ENCODE measurements at regions not wholly inside any gene's neighbourhood (a gene's known extent, or its start where the extent isn't known, plus 50 kb on each side); places are given as distances from the start of the nearest gene placed in this dataset.

- Mint-ChIP-seq H3K9me3 (ENCODE audit: low read depth, unreplicated experiment) (no peaks in the 10 kb centered on the region), H3K27me3 (ENCODE audit: unreplicated experiment) (no peaks in the 10 kb centered on the region), H3K4me1 (ENCODE audit: low read depth, unreplicated experiment) (peaks cover 8% of the 10 kb centered on the region), H3K4me3 (ENCODE audit: low read depth, unreplicated experiment) (no peak overlapping the region), H3K27ac (ENCODE audit: unreplicated experiment) (no peak overlapping the region), H3K36me3 (ENCODE audit: insufficient read depth, unreplicated experiment) (no peaks in the 10 kb centered on the region)
- no peak for DNase-seq
- intact Hi-C loops (cut with micrococcal nuclease; ENCODE audit: unreplicated experiment), result no loop called here
- BruUV-seq (replicated peaks), result no TSS peak
- TF ChIP-seq CTCF (IDR thresholded peaks at IDR 0.05; ENCODE audit: unreplicated experiment), result no peak
- CTCF ChIA-PET, result no interaction called here
These were observed 71.6 kb upstream of the KRAS start for GRCh38 chr12:25322351-25322750.

GRCh38 chr12:25321772-25322171, 71.0 kb upstream of the KRAS start:
- no peaks in the 10 kb centered on the region for H3K36me3 Mint-ChIP-seq (ENCODE audit: insufficient read depth, unreplicated experiment)
- no peaks in the 10 kb centered on the region for H3K9me3 Mint-ChIP-seq (ENCODE audit: low read depth, unreplicated experiment)
- H3K4me3 Mint-ChIP-seq (ENCODE audit: low read depth, unreplicated experiment), result no peak overlapping the region
- no peak overlapping the region for H3K27ac Mint-ChIP-seq (ENCODE audit: unreplicated experiment)
- peaks cover 8% of the 10 kb centered on the region for H3K4me1 Mint-ChIP-seq (ENCODE audit: low read depth, unreplicated experiment)
- DNase-seq, result no peak
- BruUV-seq (replicated peaks), result no TSS peak
- CTCF ChIA-PET, result no interaction called here
- intact Hi-C loops (cut with micrococcal nuclease; ENCODE audit: unreplicated experiment), result no loop called here
- TF ChIP-seq CTCF (IDR thresholded peaks at IDR 0.05; ENCODE audit: unreplicated experiment), result no peak
- no peaks in the 10 kb centered on the region for H3K27me3 Mint-ChIP-seq (ENCODE audit: unreplicated experiment)

DNA sequence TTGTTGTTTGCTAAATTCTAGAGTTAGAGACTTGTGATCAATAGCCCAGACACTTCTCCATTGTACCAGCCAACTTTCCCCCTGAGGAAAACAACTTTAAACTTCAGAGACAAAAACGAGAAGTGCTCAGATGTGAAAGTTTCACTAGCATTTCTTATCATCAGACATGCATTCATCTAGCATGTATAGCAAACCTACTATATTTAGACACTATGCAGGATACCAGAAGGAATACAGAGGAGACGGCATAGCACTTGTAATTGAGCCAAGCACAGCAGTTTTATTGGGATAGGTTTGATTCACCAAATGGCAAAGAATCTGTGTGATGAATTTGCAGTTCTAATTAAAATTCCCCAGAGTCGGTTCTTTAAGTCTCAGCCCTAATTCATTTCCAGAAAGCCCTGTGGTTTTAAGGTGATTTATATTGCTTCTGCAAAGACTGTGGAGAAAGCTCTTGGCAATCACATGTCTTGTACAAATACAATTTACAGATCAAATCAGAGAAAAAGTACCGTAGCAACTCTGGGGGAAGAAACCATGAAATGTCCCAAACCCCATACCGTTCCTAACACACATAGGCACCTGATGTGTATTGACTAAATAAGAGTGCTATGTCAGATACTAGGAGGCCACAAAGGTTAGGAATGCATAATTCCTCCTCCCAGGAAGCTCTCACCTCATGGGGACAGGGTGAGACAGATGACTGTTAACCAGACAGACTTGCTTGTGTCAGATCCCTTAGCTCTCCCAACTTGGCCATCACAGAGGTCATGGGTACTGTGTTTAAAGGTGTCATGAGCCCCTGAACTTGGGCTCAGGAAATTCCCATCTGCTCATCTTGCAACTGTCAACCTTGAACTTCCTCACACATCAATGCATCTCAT, 69.6 kb upstream of the KRAS start:
- H3K27me3 Mint-ChIP-seq (ENCODE audit: unreplicated experiment), result no peaks in the 10 kb centered on the region
- peaks cover 8% of the 10 kb centered on the region for H3K4me1 Mint-ChIP-seq (ENCODE audit: low read depth, unreplicated experiment)
- no TSS peak for BruUV-seq (replicated peaks)
- H3K36me3 Mint-ChIP-seq (ENCODE audit: insufficient read depth, unreplicated experiment), result no peaks in the 10 kb centered on the region
- DNase-seq, result no peak
- H3K9me3 Mint-ChIP-seq (ENCODE audit: low read depth, unreplicated experiment), result no peaks in the 10 kb centered on the region
- intact Hi-C loops (cut with micrococcal nuclease; ENCODE audit: unreplicated experiment), result no loop called here
- TF ChIP-seq CTCF (IDR thresholded peaks at IDR 0.05; ENCODE audit: unreplicated experiment), result no peak
- H3K4me3 Mint-ChIP-seq (ENCODE audit: low read depth, unreplicated experiment), result no peak overlapping the region
- no peak overlapping the region for H3K27ac Mint-ChIP-seq (ENCODE audit: unreplicated experiment)
- CTCF ChIA-PET, result no interaction called here

GRCh38 chr12:25319233-25319984, 68.7 kb upstream of the KRAS start:
- Mint-ChIP-seq H3K27me3 (ENCODE audit: unreplicated experiment) (no peaks in the 10 kb centered on the region), H3K9me3 (ENCODE audit: low read depth, unreplicated experiment) (no peaks in the 10 kb centered on the region), H3K27ac (ENCODE audit: unreplicated experiment) (no peak overlapping the region), H3K4me3 (ENCODE audit: low read depth, unreplicated experiment) (no peak overlapping the region), H3K4me1 (ENCODE audit: low read depth, unreplicated experiment) (peaks cover 8% of the 10 kb centered on the region), H3K36me3 (ENCODE audit: insufficient read depth, unreplicated experiment) (no peaks in the 10 kb centered on the region)
- intact Hi-C loops (cut with micrococcal nuclease; ENCODE audit: unreplicated experiment), result no loop called here
- no peak for DNase-seq
- BruUV-seq (replicated peaks), result no TSS peak
- no peak for TF ChIP-seq CTCF (IDR thresholded peaks at IDR 0.05; ENCODE audit: unreplicated experiment)
- CTCF ChIA-PET, result no interaction called here
